ENCODE measurements at regions not wholly inside any gene's neighbourhood (a gene's known extent, or its start where the extent isn't known, plus 50 kb on each side); places are given as distances from the start of the nearest gene placed in this dataset.
"Not testable (repeated sequence)": the region's sequence is repeated elsewhere in the genome, so short reads cannot be mapped to it uniquely, and the experiment has no call there.

GRCh38 chr4:77347351-77347966 is 190.5 kb downstream of the CCNG2 start:
- no peaks in the 10 kb centered on the region for H3K36me3 Mint-ChIP-seq
- H3K27me3 Mint-ChIP-seq (ENCODE audit: low read depth) = peaks cover 36% of the 10 kb centered on the region
- H3K4me3 Mint-ChIP-seq = no peak overlapping the region
- no peak overlapping the region for H3K27ac Mint-ChIP-seq
- no peak for DNase-seq (ENCODE audit: low spot score in 2 of 2, unreplicated experiment in 2 of 2)
- H3K4me1 Mint-ChIP-seq = no peaks in the 10 kb centered on the region
- peaks cover 8% of the 10 kb centered on the region for H3K9me3 Mint-ChIP-seq
- TF ChIP-seq, protein P1, sequence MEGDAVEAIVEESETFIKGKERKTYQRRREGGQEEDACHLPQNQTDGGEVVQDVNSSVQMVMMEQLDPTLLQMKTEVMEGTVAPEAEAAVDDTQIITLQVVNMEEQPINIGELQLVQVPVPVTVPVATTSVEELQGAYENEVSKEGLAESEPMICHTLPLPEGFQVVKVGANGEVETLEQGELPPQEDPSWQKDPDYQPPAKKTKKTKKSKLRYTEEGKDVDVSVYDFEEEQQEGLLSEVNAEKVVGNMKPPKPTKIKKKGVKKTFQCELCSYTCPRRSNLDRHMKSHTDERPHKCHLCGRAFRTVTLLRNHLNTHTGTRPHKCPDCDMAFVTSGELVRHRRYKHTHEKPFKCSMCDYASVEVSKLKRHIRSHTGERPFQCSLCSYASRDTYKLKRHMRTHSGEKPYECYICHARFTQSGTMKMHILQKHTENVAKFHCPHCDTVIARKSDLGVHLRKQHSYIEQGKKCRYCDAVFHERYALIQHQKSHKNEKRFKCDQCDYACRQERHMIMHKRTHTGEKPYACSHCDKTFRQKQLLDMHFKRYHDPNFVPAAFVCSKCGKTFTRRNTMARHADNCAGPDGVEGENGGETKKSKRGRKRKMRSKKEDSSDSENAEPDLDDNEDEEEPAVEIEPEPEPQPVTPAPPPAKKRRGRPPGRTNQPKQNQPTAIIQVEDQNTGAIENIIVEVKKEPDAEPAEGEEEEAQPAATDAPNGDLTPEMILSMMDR (IDR thresholded peaks at IDR 0.05; ENCODE audit: unreplicated experiment) = no peak

- H3K4me1 Mint-ChIP-seq = no peaks in the 10 kb centered on the region
- DNase-seq (ENCODE audit: low spot score in 2 of 2, unreplicated experiment in 2 of 2) = no peak
- no peak overlapping the region for H3K27ac Mint-ChIP-seq
- H3K4me3 Mint-ChIP-seq = no peak overlapping the region
- no peaks in the 10 kb centered on the region for H3K9me3 Mint-ChIP-seq
- H3K36me3 Mint-ChIP-seq = no peaks in the 10 kb centered on the region
- H3K27me3 Mint-ChIP-seq (ENCODE audit: low read depth) = peaks cover 38% of the 10 kb centered on the region
- TF ChIP-seq, protein P1 (IDR thresholded peaks at IDR 0.05; ENCODE audit: unreplicated experiment) = no peak
Observed at GRCh38 chr4:77348815-77349214, 191.8 kb downstream of the CCNG2 start.

DNA sequence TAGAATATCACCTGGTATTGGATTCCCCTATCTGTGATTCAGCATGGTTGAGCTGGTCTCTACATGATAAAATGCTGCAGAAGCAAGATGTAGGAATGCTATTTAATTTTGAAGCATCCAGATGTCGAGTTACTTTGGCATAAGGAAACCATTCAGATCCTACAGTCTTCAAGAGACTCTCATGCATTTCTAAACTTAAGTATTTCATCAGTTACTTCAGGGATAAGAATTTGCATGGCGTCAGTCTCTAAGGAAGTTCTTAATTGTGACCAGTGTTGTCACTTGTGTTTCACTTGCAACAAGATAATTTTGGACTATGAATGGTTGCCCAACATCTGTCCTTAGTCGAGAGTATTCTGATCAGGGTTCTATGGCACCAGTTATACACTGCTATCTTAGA is 192.4 kb downstream of the CCNG2 start:
- Mint-ChIP-seq H3K36me3 (no peaks in the 10 kb centered on the region), H3K27me3 (ENCODE audit: low read depth) (peaks cover 35% of the 10 kb centered on the region), H3K27ac (no peak overlapping the region), H3K4me1 (no peaks in the 10 kb centered on the region), H3K4me3 (no peak overlapping the region), H3K9me3 (no peaks in the 10 kb centered on the region)
- no peak for DNase-seq (ENCODE audit: low spot score in 2 of 2, unreplicated experiment in 2 of 2)
- TF ChIP-seq, protein P1 (IDR thresholded peaks at IDR 0.05; ENCODE audit: unreplicated experiment) = no peak

GRCh38 chr4:77349796-77350195 is 192.8 kb downstream of the CCNG2 start:
- no peak for DNase-seq (ENCODE audit: low spot score in 2 of 2, unreplicated experiment in 2 of 2)
- no peak overlapping the region for H3K27ac Mint-ChIP-seq
- H3K4me3 Mint-ChIP-seq = no peak overlapping the region

GRCh38 chr4:77352192-77352591 is 195.2 kb downstream of the CCNG2 start:
- Mint-ChIP-seq H3K9me3 (no peaks in the 10 kb centered on the region), H3K4me1 (no peaks in the 10 kb centered on the region), H3K36me3 (no peaks in the 10 kb centered on the region), H3K27me3 (ENCODE audit: low read depth) (peaks cover 21% of the 10 kb centered on the region), H3K27ac (no peak overlapping the region), H3K4me3 (no peak overlapping the region)
- TF ChIP-seq, protein P1 (IDR thresholded peaks at IDR 0.05; ENCODE audit: unreplicated experiment) = no peak
- DNase-seq (ENCODE audit: low spot score in 2 of 2, unreplicated experiment in 2 of 2) = no peak

More at GRCh38 chr4:77349796-77350195, 192.8 kb downstream of the CCNG2 start:
- TF ChIP-seq, protein P1 (IDR thresholded peaks at IDR 0.05; ENCODE audit: unreplicated experiment) = no peak
- Mint-ChIP-seq H3K4me1 (no peaks in the 10 kb centered on the region), H3K9me3 (no peaks in the 10 kb centered on the region), H3K27me3 (ENCODE audit: low read depth) (peaks cover 35% of the 10 kb centered on the region), H3K36me3 (no peaks in the 10 kb centered on the region)

GRCh38 chr4:77353724-77354315 is 196.8 kb downstream of the CCNG2 start:
- not testable (repeated sequence) for H3K9me3 Mint-ChIP-seq; H3K27ac Mint-ChIP-seq; H3K4me1 Mint-ChIP-seq; DNase-seq (ENCODE audit: low spot score in 2 of 2, unreplicated experiment in 2 of 2); H3K36me3 Mint-ChIP-seq; H3K4me3 Mint-ChIP-seq
- H3K27me3 Mint-ChIP-seq (ENCODE audit: low read depth) = peaks cover 20% of the 10 kb centered on the region

All from mesothelial cell of epicardium (in vitro differentiated cells).